ENCODE measurements at regions not wholly inside any gene's neighbourhood (a gene's known extent, or its start where the extent isn't known, plus 50 kb on each side); places are given as distances from the start of the nearest gene placed in this dataset.

DNA sequence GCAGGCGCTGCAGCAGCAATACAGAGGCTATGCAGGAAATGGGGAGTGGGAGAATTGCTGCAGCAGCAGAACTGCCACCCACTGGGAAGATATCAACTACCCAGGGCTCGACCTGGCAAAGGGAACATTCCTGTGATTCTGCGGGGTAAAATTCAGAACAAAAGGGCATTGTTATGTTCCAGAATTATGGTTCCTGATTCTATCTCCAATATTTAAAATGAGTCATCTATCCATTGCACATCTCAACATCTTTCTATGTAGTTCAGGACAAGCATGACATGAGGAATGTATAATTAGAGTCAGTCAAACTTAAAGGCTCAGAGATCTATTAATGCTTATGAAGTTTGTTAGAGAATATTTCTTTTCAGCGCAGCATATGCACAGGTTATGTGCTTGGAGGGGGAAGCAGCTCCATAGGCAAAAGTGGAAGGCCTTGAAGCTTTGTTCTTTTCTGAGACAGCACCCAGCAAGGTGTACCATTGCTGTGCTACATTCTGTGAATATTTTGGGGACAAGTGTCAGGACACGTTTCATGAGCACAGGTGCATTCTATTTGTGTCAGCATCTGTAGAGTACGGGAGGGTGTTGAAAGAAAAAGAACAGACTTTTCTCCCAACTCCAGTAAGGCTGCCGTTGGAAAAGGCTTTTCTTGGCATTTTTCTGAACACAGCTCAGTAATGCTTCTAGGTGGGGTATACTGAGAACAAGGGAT lies 395.6 kb upstream of the MPDZ start:
- DNase-seq (ENCODE audit: low read depth): no peak
- TF ChIP-seq CTCF (IDR thresholded peaks at IDR 0.05; ENCODE audit: control insufficient read depth, insufficient read depth, low read depth, low read length, missing control alignments): no peak
- H3K4me3 ChIP-seq (ENCODE audit: control insufficient read depth, low read depth, low read length): no peak overlapping the region

- H3K4me3 ChIP-seq (ENCODE audit: control insufficient read depth, low read depth, low read length): no peak overlapping the region
- no peak for DNase-seq (ENCODE audit: low read depth)
- no peak for TF ChIP-seq CTCF (IDR thresholded peaks at IDR 0.05; ENCODE audit: control insufficient read depth, insufficient read depth, low read depth, low read length, missing control alignments)
Measured at GRCh38 chr9:13673348-13673747, 393.9 kb upstream of the MPDZ start.

DNA sequence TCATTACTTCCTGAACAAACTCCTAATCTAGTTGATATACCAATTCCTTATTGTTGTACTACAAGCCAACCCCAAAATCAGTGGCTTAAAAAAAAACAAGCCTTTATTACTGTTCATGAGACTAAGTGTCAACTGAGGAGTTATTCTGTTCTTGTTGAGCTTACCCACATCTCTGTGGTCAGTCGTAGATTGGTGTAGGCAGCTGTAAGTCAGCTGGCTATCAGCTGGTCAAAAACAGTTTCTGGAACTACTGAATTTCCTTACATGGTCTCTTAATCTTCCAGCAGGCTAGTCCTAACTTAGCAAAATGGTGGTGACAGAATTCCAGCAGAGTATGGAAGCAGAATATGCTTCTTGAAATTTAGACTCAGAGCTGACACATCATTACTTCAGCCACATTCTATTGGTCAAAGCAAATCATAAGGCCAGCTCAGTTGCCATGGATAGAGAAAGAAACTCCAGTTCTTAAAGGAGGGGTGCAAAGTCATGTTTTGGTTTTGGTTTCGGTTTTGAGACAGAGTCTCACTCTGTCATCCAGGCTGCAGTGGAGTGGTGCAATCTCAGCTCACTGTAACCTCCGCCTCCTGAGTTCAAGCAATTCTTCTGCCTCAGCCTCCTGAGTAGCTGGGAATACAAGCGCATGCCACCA lies 386.1 kb upstream of the MPDZ start:
- TF ChIP-seq CTCF (IDR thresholded peaks at IDR 0.05; ENCODE audit: control insufficient read depth, insufficient read depth, low read depth, low read length, missing control alignments): no peak
- no peak overlapping the region for H3K4me3 ChIP-seq (ENCODE audit: control insufficient read depth, low read depth, low read length)
- DNase-seq (ENCODE audit: low read depth): no peak

DNA sequence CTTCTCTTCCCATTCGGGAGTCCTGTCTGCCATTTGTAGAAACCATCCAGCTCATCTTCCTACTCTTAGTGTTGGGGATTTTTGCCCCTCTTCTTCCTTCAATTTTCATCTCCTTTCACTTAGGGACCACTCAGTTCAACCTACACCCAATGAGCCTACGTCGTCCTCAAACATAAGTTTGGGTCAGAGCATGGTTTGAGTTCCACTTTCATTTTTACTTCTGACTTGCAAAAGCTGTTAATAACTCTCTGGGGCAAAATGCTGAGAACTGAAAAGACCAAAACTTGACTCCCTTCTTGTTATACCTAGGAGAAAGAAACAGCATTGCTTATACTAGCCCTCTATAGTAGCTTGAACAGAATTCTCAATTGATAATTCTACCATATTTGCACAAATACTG lies 381.5 kb upstream of the MPDZ start:
- H3K4me3 ChIP-seq (ENCODE audit: control insufficient read depth, low read depth, low read length): no peak overlapping the region
- TF ChIP-seq CTCF (IDR thresholded peaks at IDR 0.05; ENCODE audit: control insufficient read depth, insufficient read depth, low read depth, low read length, missing control alignments): no peak
- no peak for DNase-seq (ENCODE audit: low read depth)

GRCh38 chr9:13651969-13652663 lies 372.6 kb upstream of the MPDZ start:
- no peak for TF ChIP-seq CTCF (IDR thresholded peaks at IDR 0.05; ENCODE audit: control insufficient read depth, insufficient read depth, low read depth, low read length, missing control alignments)
- no peak for DNase-seq (ENCODE audit: low read depth)
- H3K4me3 ChIP-seq (ENCODE audit: control insufficient read depth, low read depth, low read length): no peak overlapping the region

DNA sequence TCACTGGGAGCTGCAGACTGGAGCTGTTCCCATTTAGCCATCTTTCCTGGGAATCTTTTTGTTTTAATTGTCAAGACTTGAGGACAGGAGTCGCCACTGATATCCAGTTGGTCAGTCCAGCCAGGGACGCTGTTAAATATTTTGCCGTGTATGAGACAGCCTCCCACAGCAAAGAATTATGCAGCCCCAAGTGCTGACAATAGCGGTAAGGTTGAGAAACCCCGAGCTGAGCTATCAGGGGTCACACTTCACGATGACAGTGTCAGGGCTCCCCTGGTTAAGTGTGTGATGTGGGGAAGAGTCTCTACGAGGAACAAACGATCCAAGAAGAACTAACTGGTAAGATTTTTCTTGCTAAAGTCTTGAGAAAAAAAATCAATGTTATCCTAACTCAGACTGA lies 372.0 kb upstream of the MPDZ start:
- TF ChIP-seq CTCF (IDR thresholded peaks at IDR 0.05; ENCODE audit: control insufficient read depth, insufficient read depth, low read depth, low read length, missing control alignments): no peak
- DNase-seq (ENCODE audit: low read depth): no peak

More for the DNA sequence above, 372.0 kb upstream of the MPDZ start:
- H3K4me3 ChIP-seq (ENCODE audit: control insufficient read depth, low read depth, low read length): no peak overlapping the region

All from AG09309 (cell line).